H1 (cell line): ENCODE measurements at regions not wholly inside any gene's neighbourhood (a gene's known extent, or its start where the extent isn't known, plus 50 kb on each side); places are given as distances from the start of the nearest gene placed in this dataset.

Experiments used
- CTCF ChIA-PET: fragments of 300-600 bp; sonication (Branson Sonifier 250); formaldehyde crosslinking; loops from one replicate; lab custom pipeline; 2021; ENCODE audit not compliant: partially characterized antibody; lab: Charles Lee
- POLR2A ChIA-PET: fragments of 300-600 bp; sonication (Branson Sonifier 250); formaldehyde crosslinking; loops from one replicate; lab custom pipeline; 2021; ENCODE audit warnings: inconsistent platforms; ENCODE audit not compliant: partially characterized antibody; lab: Charles Lee
- DNase-seq, 2 experiments: peaks; one replicate each; pipeline versions ENCODE4 v3.0.0 to v3.0.0-alpha.2; 2010 to 2022; ENCODE audit warnings: low spot score in 2 of 2, low read depth in 1 of 2, mixed read lengths in 1 of 2
- FAIRE-seq: peaks from 2 replicates; lab custom pipeline; 2011; peaks lifted over from hg19 to GRCh38; lab: Jason Lieb, UNC
- H2AFZ ChIP-seq: 2 replicates; pipeline ENCODE4 v1.8.1; 2012; ENCODE audit warnings: low read length, inconsistent platforms
- H2AK5ac ChIP-seq: 2 replicates; pipeline ENCODE4 v1.6.1; 2013; ENCODE audit warnings: low read depth, low read length
- H2BK120ac ChIP-seq: replicated peaks from 2 replicates; pipeline ENCODE3; 2013; ENCODE audit warnings: low read depth, low read length, inconsistent platforms
- H2BK12ac ChIP-seq: 2 replicates; pipeline ENCODE4 v1.6.1; 2013; ENCODE audit warnings: low read depth, low read length
- H2BK15ac ChIP-seq: 2 replicates; pipeline ENCODE4 v1.6.1; 2013; ENCODE audit warnings: low read length
- H2BK20ac ChIP-seq: 2 replicates; pipeline ENCODE4 v1.6.1; 2013; ENCODE audit warnings: low read length
- H2BK5ac ChIP-seq: 2 replicates; pipeline ENCODE4 v1.6.1; 2013; ENCODE audit warnings: low read depth, low read length
- H3K14ac ChIP-seq: 2 replicates; pipeline ENCODE4 v1.6.1; 2013; ENCODE audit warnings: inconsistent platforms; ENCODE audit not compliant: insufficient read length
- H3K18ac ChIP-seq: 2 replicates; pipeline ENCODE4 v1.6.1; 2013; ENCODE audit warnings: low read length; ENCODE audit errors: extremely low read depth
- H3K23ac ChIP-seq: 2 replicates; pipeline ENCODE4 v1.6.1; 2013; ENCODE audit warnings: inconsistent platforms; ENCODE audit not compliant: insufficient read length
- H3K23me2 ChIP-seq: 2 replicates; pipeline ENCODE4 v1.6.1; 2013; ENCODE audit warnings: low read depth, low read length
- H3K27ac ChIP-seq: 2 replicates; pipeline ENCODE4 v1.6.1; 2011; ENCODE audit warnings: low read depth, low read length, inconsistent platforms
- H3K27me3 ChIP-seq, 4 experiments: replicated peaks in 1 of 4; 1 replicate in 1 of 4; 2 replicates in 3 of 4; pipeline versions ENCODE4 v1.6.1 to v1.8.1; 2011 to 2013; ENCODE audit warnings: low read length in 3 of 4, mild to moderate bottlenecking in 3 of 4, inconsistent platforms in 2 of 4, mixed read lengths in 2 of 4, moderate library complexity in 1 of 4; ENCODE audit not compliant: control insufficient read depth in 3 of 4, insufficient read depth in 3 of 4; ENCODE audit errors: extremely low read depth in 1 of 4
- H3K36me3 ChIP-seq, 4 experiments: 2 replicates each; pipeline versions ENCODE4 v1.6.1 to v1.8.1; 2011 to 2013; ENCODE audit warnings: mild to moderate bottlenecking in 4 of 4, low read length in 3 of 4, moderate library complexity in 2 of 4, control low read depth in 1 of 4, inconsistent platforms in 1 of 4; ENCODE audit not compliant: insufficient read depth in 4 of 4, control insufficient read depth in 2 of 4
- H3K4ac ChIP-seq: replicated peaks from 2 replicates; pipeline ENCODE3; 2013; ENCODE audit warnings: low read length, low read depth, mixed read lengths, inconsistent platforms; ENCODE audit not compliant: insufficient read length
- H3K4me1 ChIP-seq, 4 experiments: replicated peaks in 1 of 4; 1 replicate in 1 of 4; 2 replicates in 3 of 4; pipeline versions ENCODE4 v1.6.1 to v1.8.1; 2011 to 2013; ENCODE audit warnings: low read length in 3 of 4, inconsistent platforms in 2 of 4, mixed read lengths in 1 of 4; ENCODE audit not compliant: insufficient read depth in 4 of 4, control insufficient read depth in 3 of 4
- H3K4me2 ChIP-seq, 2 experiments: 2 replicates each; pipeline versions ENCODE4 v1.6.1 to v1.8.1; 2011 to 2013; ENCODE audit warnings: low read depth in 2 of 2, low read length in 2 of 2, control low read depth in 1 of 2, inconsistent platforms in 1 of 2, mild to moderate bottlenecking in 1 of 2; ENCODE audit not compliant: insufficient read depth in 1 of 2
- H3K4me3 ChIP-seq, 4 experiments: fragments of 200-600, 300-600 bp in 1 of 4; sonication (generic), shearing (Covaris generic), sonication (Bioruptor Twin) in 1 of 4; 2 replicates each; pipeline versions ENCODE4 v1.5.1 to v1.8.1; 2011 to 2016; ENCODE audit warnings: low read length in 4 of 4, low read depth in 3 of 4, control low read depth in 2 of 4, inconsistent platforms in 2 of 4, mild to moderate bottlenecking in 2 of 4, mixed read lengths in 1 of 4, moderate library complexity in 1 of 4; ENCODE audit not compliant: insufficient read depth in 2 of 4; ENCODE audit errors: extremely low read depth in 1 of 4
- H3K56ac ChIP-seq: replicated peaks from 2 replicates; pipeline ENCODE3; 2013; ENCODE audit warnings: low read depth, mild to moderate bottlenecking, mixed read lengths, low read length, inconsistent platforms; ENCODE audit not compliant: insufficient read length
- H3K79me1 ChIP-seq: 2 replicates; pipeline ENCODE4 v1.6.1; 2013; ENCODE audit warnings: low read depth, low read length, control low read depth
- H3K79me2 ChIP-seq, 2 experiments: 2 replicates each; pipeline versions ENCODE4 v1.6.1 to v1.8.1; 2012 to 2013; ENCODE audit warnings: low read length in 2 of 2, mild to moderate bottlenecking in 2 of 2, inconsistent platforms in 1 of 2; ENCODE audit not compliant: insufficient read depth in 2 of 2, control insufficient read depth in 1 of 2
- H3K9ac ChIP-seq, 4 experiments: replicated peaks in 1 of 4; 1 replicate in 1 of 4; 2 replicates in 3 of 4; pipeline versions ENCODE4 v1.6.1 to v1.8.1; 2011 to 2013; ENCODE audit warnings: low read depth in 3 of 4, low read length in 3 of 4, control low read depth in 2 of 4, mild to moderate bottlenecking in 2 of 4, moderate library complexity in 2 of 4, inconsistent platforms in 1 of 4; ENCODE audit errors: extremely low read depth in 1 of 4
- H3K9me3 ChIP-seq, 2 experiments: 2 replicates each; pipeline versions ENCODE4 v1.6.1 to v1.8.1; 2012 to 2013; ENCODE audit warnings: mild to moderate bottlenecking in 2 of 2, moderate library complexity in 2 of 2, control low read depth in 1 of 2, inconsistent platforms in 1 of 2, low read depth in 1 of 2, low read length in 1 of 2, mixed read lengths in 1 of 2; ENCODE audit not compliant: insufficient read depth in 2 of 2
- H4K20me1 ChIP-seq, 2 experiments: replicated peaks in 1 of 2; 2 replicates each; pipeline versions ENCODE3 to v1.8.1; 2011 to 2013; ENCODE audit warnings: inconsistent platforms in 2 of 2, low read length in 2 of 2, mild to moderate bottlenecking in 1 of 2; ENCODE audit not compliant: insufficient read depth in 2 of 2, control insufficient read depth in 1 of 2
- H4K5ac ChIP-seq: 2 replicates; pipeline ENCODE4 v1.6.1; 2013; ENCODE audit warnings: low read length, low read depth, mixed read lengths, inconsistent platforms; ENCODE audit not compliant: insufficient read length
- H4K8ac ChIP-seq: 2 replicates; pipeline ENCODE4 v1.8.0; 2013; ENCODE audit warnings: mild to moderate bottlenecking, moderate library complexity, low read length, inconsistent platforms; ENCODE audit not compliant: insufficient read depth; ENCODE audit errors: extremely low read depth
- H4K91ac ChIP-seq: replicated peaks from 2 replicates; pipeline ENCODE3; 2013; ENCODE audit warnings: low read length, mixed read lengths, inconsistent platforms; ENCODE audit not compliant: insufficient read length
- BACH1 ChIP-seq: IDR thresholded peaks from 2 replicates; pipeline ENCODE4 v1.6.1; 2012; ENCODE audit warnings: low read length, improper control_type of control experiment
- NANOG ChIP-seq: IDR thresholded peaks from 2 replicates; pipeline ENCODE4 v1.6.1; 2011; ENCODE audit warnings: low read length, low read depth, mild to moderate bottlenecking, inconsistent platforms; ENCODE audit not compliant: insufficient read depth, poor library complexity, severe bottlenecking
- POLR2A ChIP-seq, 2 experiments: IDR thresholded peaks; 1 replicate in 1 of 2; 2 replicates in 1 of 2; pipeline ENCODE4 v1.6.1; 2011; ENCODE audit warnings: low read depth in 2 of 2, low read length in 2 of 2, mild to moderate bottlenecking in 2 of 2; ENCODE audit errors: control extremely low read depth in 1 of 2
- RXRA ChIP-seq: IDR thresholded peaks from 2 replicates; pipeline ENCODE4 v1.6.1; 2011; ENCODE audit warnings: low read depth, mild to moderate bottlenecking, low read length, moderate library complexity; ENCODE audit not compliant: insufficient read depth
- SIRT6 ChIP-seq: IDR thresholded peaks from one replicate; pipeline ENCODE4 v1.7.1; 2012; ENCODE audit warnings: low read length, inconsistent platforms
- YY1 ChIP-seq: IDR thresholded peaks from 2 replicates; pipeline ENCODE4 v1.6.1; 2011; ENCODE audit warnings: low read depth, mild to moderate bottlenecking, low read length
- WGBS, 2 experiments: shearing (Covaris generic) in 1 of 2; methylation state at CpG; one replicate each; pipeline versions ENCODE4 v1.1.6 to v1.1.7; 2013 to 2015; ENCODE audit warnings: low lambda C conversion rate in 2 of 2, mixed read lengths in 2 of 2, inconsistent platforms in 1 of 2, low coverage in 1 of 2, missing lambda C conversion rate in 1 of 2; ENCODE audit not compliant: insufficient replicate concordance in 2 of 2, insufficient coverage in 1 of 2, insufficient read length in 1 of 2; ENCODE audit errors: extremely low coverage in 1 of 2, missing lambda C conversion rate in 1 of 2; 5-methylcytosine and 5-hydroxymethylcytosine counted together

GRCh38 chr5:106489004-106489403 lies 1181.7 kb downstream of the EFNA5 start:
- no peak overlapping the region for H2BK12ac ChIP-seq
- H3K18ac ChIP-seq = no peak overlapping the region
- 87% methylated on average over 3 of the region's 3 CpGs; no CpG with 5 or more reads in 1 of the 2 experiments for WGBS, 2 experiments
- no peak overlapping the region for H2AK5ac ChIP-seq
- H3K36me3 ChIP-seq = no peaks in the 10 kb centered on the region
- H4K8ac ChIP-seq = no peak overlapping the region
- no peak overlapping the region for H3K4ac ChIP-seq
- no peak overlapping the region for H2BK20ac ChIP-seq
- H2BK120ac ChIP-seq = no peak overlapping the region
- H3K27ac ChIP-seq = no peak overlapping the region
- H3K9me3 ChIP-seq = no peaks in the 10 kb centered on the region
- no peaks in the 10 kb centered on the region for H3K27me3 ChIP-seq
- FAIRE-seq (no peak), DNase-seq (no peak)
- no peak overlapping the region for H3K4me2 ChIP-seq
- no peaks in the 10 kb centered on the region for H3K4me1 ChIP-seq
- CTCF ChIA-PET = interaction anchor here (1.3 kb wide), 1 partner anchor 34 kb away, joined by 6 read pairs; no protein-coding TSS in a partner anchor
- POLR2A ChIA-PET = no interaction called here
- no peak overlapping the region for H4K5ac ChIP-seq
- H4K20me1 ChIP-seq = no peaks in the 10 kb centered on the region
- H4K91ac ChIP-seq = no peak overlapping the region
- no peak overlapping the region for H3K14ac ChIP-seq
- H2BK5ac ChIP-seq = no peak overlapping the region
- no peak overlapping the region for H3K9ac ChIP-seq
- no peaks in the 10 kb centered on the region for H3K79me1 ChIP-seq
- no peak overlapping the region for H3K4me3 ChIP-seq
- no peak overlapping the region for H3K56ac ChIP-seq
- H2BK15ac ChIP-seq = no peak overlapping the region
- no peaks in the 10 kb centered on the region for H3K79me2 ChIP-seq
- H2AFZ ChIP-seq = no peak overlapping the region
- no peak overlapping the region for H3K23ac ChIP-seq
- no peaks in the 10 kb centered on the region for H3K23me2 ChIP-seq
- TF ChIP-seq BACH1 = no peak
- no peak for TF ChIP-seq RXRA
- TF ChIP-seq YY1 = no peak
- no peak for TF ChIP-seq POLR2A (IDR thresholded peaks at IDR 0.05; ENCODE audit: control extremely low read depth in 1 of 2, low read depth in 2 of 2, low read length in 2 of 2)
- TF ChIP-seq NANOG = no peak
- no peak for TF ChIP-seq SIRT6
